ENCODE measurements at regions not wholly inside any gene's neighbourhood (a gene's known extent, or its start where the extent isn't known, plus 50 kb on each side); places are given as distances from the start of the nearest gene placed in this dataset.

DNA sequence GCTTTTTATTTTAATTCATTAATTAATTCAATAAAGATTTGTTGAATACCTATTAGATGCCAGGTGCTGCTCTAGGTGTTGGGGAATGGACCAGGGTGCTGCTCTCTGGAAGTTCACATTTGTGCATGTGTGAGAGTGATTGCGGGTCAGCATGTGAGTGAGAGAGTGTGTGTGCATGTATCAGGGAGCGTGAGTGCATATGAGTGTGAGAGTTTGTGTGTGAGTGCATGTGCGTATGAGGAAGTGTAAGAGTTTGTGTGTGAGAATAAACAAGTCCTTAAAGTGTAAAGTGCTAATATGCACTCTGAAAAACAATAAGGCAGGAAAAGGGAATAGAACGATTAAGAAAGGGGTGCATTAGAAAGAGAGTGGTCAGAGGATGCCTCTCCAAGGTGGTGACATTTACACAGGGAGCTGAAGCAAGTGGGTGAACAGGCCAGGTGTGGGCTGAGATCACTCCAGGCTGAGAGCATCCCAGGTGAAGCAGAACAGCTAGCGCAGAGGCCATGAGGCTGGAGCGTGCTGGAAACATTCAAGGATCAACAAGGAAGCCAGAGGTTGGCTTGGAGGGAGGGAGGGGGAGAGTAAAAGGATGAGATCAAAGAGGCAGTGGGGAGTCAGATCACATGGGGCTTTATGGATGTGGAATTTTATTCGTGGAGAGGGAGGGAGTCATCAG, 50.5 kb upstream of the SLC1A4 start:
- 55% methylated on average over 7 of the region's 7 CpGs for WGBS (ENCODE audit: low lambda C conversion rate)
- DNase-seq (ENCODE audit: low spot score) = no peak
- Histone ChIP-seq H3K36me3 (replicated peaks in 1 of 2; ENCODE audit: control insufficient read depth in 1 of 2, insufficient read depth in 2 of 2, low read length in 2 of 2) (no peaks in the 10 kb centered on the region), H3K4me1 (ENCODE audit: insufficient read depth, low read length) (peaks cover 53% of the 10 kb centered on the region), H3K4me2 (ENCODE audit: low read depth, low read length) (peak overlapping the region; percentile 74), H4K20me1 (ENCODE audit: insufficient read depth, low read length) (no peaks in the 10 kb centered on the region), H3K9ac (ENCODE audit: insufficient read depth, low read depth, low read length) (no peak overlapping the region), H3K27me3 (ENCODE audit: control insufficient read depth in 1 of 2, insufficient read depth in 2 of 2, low read length in 2 of 2) (no peaks in the 10 kb centered on the region; a peak in 1 of 5 replicates), H3K9me3 (ENCODE audit: low read length) (no peaks in the 10 kb centered on the region), H3K79me2 (ENCODE audit: insufficient read depth, low read length) (no peaks in the 10 kb centered on the region), H2AFZ (ENCODE audit: low read length) (no peak overlapping the region), H3K4me3 (replicated peaks in 1 of 3; ENCODE audit: insufficient read depth in 1 of 3, low read depth in 2 of 3, low read length in 3 of 3) (peak overlapping the region in 1 of 3 experiments; percentile 66; a peak in 1 of 6 replicates), H3K27ac (ENCODE audit: extremely low read length, insufficient read depth, low read length) (no peak overlapping the region)
- TF ChIP-seq ZNF274 (CRISPR knock-in tag; IDR thresholded peaks at IDR 0.05) (0 out of 2 replicates have a peak, but pooled peaks have one; percentile 57), RXRB (CRISPR knock-in tag; IDR thresholded peaks at IDR 0.05; ENCODE audit: borderline replicate concordance) (0 out of 2 replicates have a peak, but pooled peaks have one; percentile 12), ELF3 (CRISPR knock-in tag; IDR thresholded peaks at IDR 0.05) (peak; percentile 17; the same call in 1 of the 2 replicates), ZBTB3 (CRISPR knock-in tag; IDR thresholded peaks at IDR 0.05; ENCODE audit: borderline replicate concordance, low read depth) (no peak)
- TF ChIP-seq, protein P1, sequence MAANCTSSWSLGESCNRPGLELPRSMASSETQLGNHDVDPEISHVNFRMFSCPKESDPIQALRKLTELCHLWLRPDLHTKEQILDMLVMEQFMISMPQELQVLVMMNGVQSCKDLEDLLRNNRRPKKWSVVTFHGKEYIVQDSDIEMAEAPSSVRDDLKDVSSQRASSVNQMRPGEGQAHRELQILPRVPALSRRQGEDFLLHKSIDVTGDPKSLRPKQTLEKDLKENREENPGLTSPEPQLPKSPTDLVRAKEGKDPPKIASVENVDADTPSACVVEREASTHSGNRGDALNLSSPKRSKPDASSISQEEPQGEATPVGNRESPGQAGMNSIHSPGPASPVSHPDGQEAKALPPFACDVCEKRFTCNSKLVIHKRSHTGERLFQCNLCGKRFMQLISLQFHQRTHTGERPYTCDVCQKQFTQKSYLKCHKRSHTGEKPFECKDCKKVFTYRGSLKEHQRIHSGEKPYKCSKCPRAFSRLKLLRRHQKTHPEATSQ (CRISPR knock-in tag; IDR thresholded peaks at IDR 0.05; ENCODE audit: borderline replicate concordance) = no peak
- ChIA-PET POLR2A (interaction anchor here (0.8 to 1.6 kb wide), 3 partner anchors 16 to 261 kb away, joined by 3 to 7 read pairs (median 5); no protein-coding TSS in a partner anchor), CTCF (ENCODE audit: low intra/inter-chr PET ratio, low total read pairs) (no interaction called here)
- no peak for ATAC-seq
- in situ Hi-C loops (cut with HindIII; ENCODE audit: extremely low pct_ligation_motif_present, low pct_unique_long_range_greater_than_20kb) (no loop called here), intact Hi-C loops (cut with micrococcal nuclease; ENCODE audit: unreplicated experiment) (no loop called here)
- FAIRE-seq = no peak
- BruUV-seq (replicated peaks) = no TSS peak

- H3K4me3 ChIP-seq (replicated peaks in 1 of 3; ENCODE audit: insufficient read depth in 1 of 3, low read depth in 2 of 3, low read length in 3 of 3) = no peak overlapping the region
- H3K9me3 ChIP-seq (ENCODE audit: low read length) = no peaks in the 10 kb centered on the region
- H3K27me3 ChIP-seq (ENCODE audit: control insufficient read depth in 1 of 2, insufficient read depth in 2 of 2, low read length in 2 of 2) = no peaks in the 10 kb centered on the region; a peak in 1 of 5 replicates
- ATAC-seq = no peak
- H4K20me1 ChIP-seq (ENCODE audit: insufficient read depth, low read length) = no peaks in the 10 kb centered on the region
- no peaks in the 10 kb centered on the region for H3K79me2 ChIP-seq (ENCODE audit: insufficient read depth, low read length)
- POLR2A ChIA-PET = no interaction called here
- in situ Hi-C loops (cut with HindIII; ENCODE audit: extremely low pct_ligation_motif_present, low pct_unique_long_range_greater_than_20kb) (no loop called here), intact Hi-C loops (cut with micrococcal nuclease; ENCODE audit: unreplicated experiment) (no loop called here)
- no TSS peak for BruUV-seq (replicated peaks)
- CTCF ChIA-PET (ENCODE audit: low intra/inter-chr PET ratio, low total read pairs) = no interaction called here
- no peak for DNase-seq (ENCODE audit: low spot score)
- H3K4me2 ChIP-seq (ENCODE audit: low read depth, low read length) = peak overlapping the region; percentile 74
- FAIRE-seq = no peak
- H3K9ac ChIP-seq (ENCODE audit: insufficient read depth, low read depth, low read length) = no peak overlapping the region
- peaks cover 60% of the 10 kb centered on the region for H3K4me1 ChIP-seq (ENCODE audit: insufficient read depth, low read length)
- H3K27ac ChIP-seq (ENCODE audit: extremely low read length, insufficient read depth, low read length) = no peak overlapping the region
- H3K36me3 ChIP-seq (replicated peaks in 1 of 2; ENCODE audit: control insufficient read depth in 1 of 2, insufficient read depth in 2 of 2, low read length in 2 of 2) = no peaks in the 10 kb centered on the region
- no peak overlapping the region for H2AFZ ChIP-seq (ENCODE audit: low read length)
- 35% methylated on average over 12 of the region's 12 CpGs for WGBS (ENCODE audit: low lambda C conversion rate)
- TF ChIP-seq ZMYM2 (CRISPR knock-in tag; IDR thresholded peaks at IDR 0.05) (no peak), HOXA3 (CRISPR knock-in tag; IDR thresholded peaks at IDR 0.05) (no peak), ZBTB8A (CRISPR knock-in tag; IDR thresholded peaks at IDR 0.05; ENCODE audit: borderline replicate concordance, low read depth) (no peak), LBX2 (CRISPR knock-in tag; IDR thresholded peaks at IDR 0.05; ENCODE audit: borderline replicate concordance) (no peak), ZFP41 (CRISPR knock-in tag; IDR thresholded peaks at IDR 0.05; ENCODE audit: borderline replicate concordance) (no peak)
- TF ChIP-seq, protein P2, sequence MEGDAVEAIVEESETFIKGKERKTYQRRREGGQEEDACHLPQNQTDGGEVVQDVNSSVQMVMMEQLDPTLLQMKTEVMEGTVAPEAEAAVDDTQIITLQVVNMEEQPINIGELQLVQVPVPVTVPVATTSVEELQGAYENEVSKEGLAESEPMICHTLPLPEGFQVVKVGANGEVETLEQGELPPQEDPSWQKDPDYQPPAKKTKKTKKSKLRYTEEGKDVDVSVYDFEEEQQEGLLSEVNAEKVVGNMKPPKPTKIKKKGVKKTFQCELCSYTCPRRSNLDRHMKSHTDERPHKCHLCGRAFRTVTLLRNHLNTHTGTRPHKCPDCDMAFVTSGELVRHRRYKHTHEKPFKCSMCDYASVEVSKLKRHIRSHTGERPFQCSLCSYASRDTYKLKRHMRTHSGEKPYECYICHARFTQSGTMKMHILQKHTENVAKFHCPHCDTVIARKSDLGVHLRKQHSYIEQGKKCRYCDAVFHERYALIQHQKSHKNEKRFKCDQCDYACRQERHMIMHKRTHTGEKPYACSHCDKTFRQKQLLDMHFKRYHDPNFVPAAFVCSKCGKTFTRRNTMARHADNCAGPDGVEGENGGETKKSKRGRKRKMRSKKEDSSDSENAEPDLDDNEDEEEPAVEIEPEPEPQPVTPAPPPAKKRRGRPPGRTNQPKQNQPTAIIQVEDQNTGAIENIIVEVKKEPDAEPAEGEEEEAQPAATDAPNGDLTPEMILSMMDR (CRISPR knock-in tag; IDR thresholded peaks at IDR 0.05) = peak; percentile 22
Measured at GRCh38 chr2:64939332-64939917, 49.8 kb upstream of the SLC1A4 start.

All from HepG2 (cell line).